ENCODE measurements at regions not wholly inside any gene's neighbourhood (a gene's known extent, or its start where the extent isn't known, plus 50 kb on each side); places are given as distances from the start of the nearest gene placed in this dataset.

GRCh38 chr2:155151472-155151871 is 453.0 kb downstream of the KCNJ3 start:
- no peak for TF ChIP-seq CTCF (IDR thresholded peaks at IDR 0.05)
- no peak for TF ChIP-seq POLR2A (IDR thresholded peaks at IDR 0.05)
